GM21786 (cell line): ENCODE measurements at regions not wholly inside any gene's neighbourhood (a gene's known extent, or its start where the extent isn't known, plus 50 kb on each side); places are given as distances from the start of the nearest gene placed in this dataset.
"Not testable (repeated sequence)": the region's sequence is repeated elsewhere in the genome, so short reads cannot be mapped to it uniquely, and the experiment has no call there.

ENCODE experiments used
- ATAC-seq: cut with Tn5 transposase; IDR thresholded peaks from one replicate; pipeline ENCODE4 v1.9.1; 2021; ENCODE audit not compliant: unreplicated experiment

- no peak for ATAC-seq
These were observed 279.9 kb downstream of the WDR11 start for GRCh38 chr10:121131014-121131413.

- ATAC-seq, result no peak
These were observed 280.5 kb downstream of the WDR11 start for GRCh38 chr10:121131426-121132265.

- no peak for ATAC-seq
These were observed 281.1 kb downstream of the WDR11 start for GRCh38 chr10:121132273-121132672.

GRCh38 chr10:121133901-121134300 lies 282.7 kb downstream of the WDR11 start:
- ATAC-seq, result no peak

- no peak for ATAC-seq
These were observed 283.5 kb downstream of the WDR11 start for GRCh38 chr10:121134711-121135110.

- no peak for ATAC-seq
These were observed 284.4 kb downstream of the WDR11 start for GRCh38 chr10:121135512-121135911.

GRCh38 chr10:121137533-121137932 lies 286.4 kb downstream of the WDR11 start:
- no peak for ATAC-seq

GRCh38 chr10:121138112-121138860 lies 287.1 kb downstream of the WDR11 start:
- no peak for ATAC-seq

GRCh38 chr10:121138918-121139317 lies 287.8 kb downstream of the WDR11 start:
- ATAC-seq, result no peak

- not testable (repeated sequence) for ATAC-seq
These were observed 294.7 kb downstream of the WDR11 start for GRCh38 chr10:121145802-121146395.

GRCh38 chr10:121148921-121149320 lies 297.8 kb downstream of the WDR11 start:
- ATAC-seq, result no peak

- no peak for ATAC-seq
These were observed 300.9 kb downstream of the WDR11 start for GRCh38 chr10:121152033-121152432.

- ATAC-seq, result no peak
These were observed 301.8 kb downstream of the WDR11 start for GRCh38 chr10:121152935-121153334.

- no peak for ATAC-seq
These were observed 303.1 kb downstream of the WDR11 start for GRCh38 chr10:121154310-121154709.

- no peak for ATAC-seq
These were observed 303.7 kb downstream of the WDR11 start for GRCh38 chr10:121154846-121155245.

GRCh38 chr10:121155742-121156474 lies 304.7 kb downstream of the WDR11 start:
- no peak for ATAC-seq

- no peak for ATAC-seq
These were observed 306.8 kb downstream of the WDR11 start for GRCh38 chr10:121157998-121158397.

- ATAC-seq, result no peak
These were observed 307.9 kb downstream of the WDR11 start for GRCh38 chr10:121158988-121159579.

- peak; percentile 88 for ATAC-seq
These were observed 308.5 kb downstream of the WDR11 start for GRCh38 chr10:121159670-121160069.

- ATAC-seq, result no peak
These were observed 314.1 kb downstream of the WDR11 start for GRCh38 chr10:121165276-121165675.
